Loucy (cell line): ENCODE measurements at regions not wholly inside any gene's neighbourhood (a gene's known extent, or its start where the extent isn't known, plus 50 kb on each side); places are given as distances from the start of the nearest gene placed in this dataset.

ENCODE experiments used
- CTCF ChIP-seq: fragments of 200-600 bp; sonication (generic); conservative IDR thresholded peaks from 2 replicates; pipeline ENCODE4 v1.5.1; 2014; ENCODE audit warnings: mild to moderate bottlenecking, antibody characterized with exemption, low read length
- EZH2phosphoT487 ChIP-seq: fragments of 200-600 bp; IDR thresholded peaks from 2 replicates; pipeline ENCODE4 v1.6.1; 2018; ENCODE audit warnings: antibody characterized with exemption, mild to moderate bottlenecking, moderate library complexity, borderline replicate concordance

GRCh38 chr18:76750917-76751890 is 71.2 kb upstream of the ZNF236 start:
- no peak for TF ChIP-seq CTCF
- no peak for TF ChIP-seq EZH2phosphoT487
